ENCODE measurements at regions not wholly inside any gene's neighbourhood (a gene's known extent, or its start where the extent isn't known, plus 50 kb on each side); places are given as distances from the start of the nearest gene placed in this dataset.

DNA sequence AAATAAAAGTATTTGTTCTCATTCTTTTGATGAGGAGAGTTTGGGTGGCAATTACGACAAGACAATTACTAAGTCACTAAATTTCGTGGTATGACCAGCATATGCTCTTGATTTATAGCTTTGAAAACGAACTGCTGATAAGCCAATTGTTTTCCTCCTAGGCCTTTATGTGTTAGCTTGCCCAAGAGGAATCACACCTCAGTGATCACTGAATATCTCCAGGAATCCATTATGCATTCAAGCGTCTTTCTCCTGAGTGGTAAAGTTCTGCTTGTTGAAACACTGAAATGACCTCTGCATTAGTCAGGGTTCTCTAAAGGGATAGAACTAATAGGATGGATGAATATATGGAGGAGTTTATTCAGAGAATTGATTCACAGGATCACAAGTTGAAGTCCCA, 677.7 kb upstream of the MEF2C start:
- no peak for TF ChIP-seq PPARA (CRISPR knock-in tag; IDR thresholded peaks at IDR 0.05; ENCODE audit: borderline replicate concordance)
- no peak for TF ChIP-seq BACH2 (CRISPR knock-in tag; IDR thresholded peaks at IDR 0.05; ENCODE audit: borderline replicate concordance)
- no peak for TF ChIP-seq ARNTL (CRISPR knock-in tag; IDR thresholded peaks at IDR 0.05; ENCODE audit: borderline replicate concordance, low read depth)
- no peak for TF ChIP-seq OSR1 (CRISPR knock-in tag; IDR thresholded peaks at IDR 0.05)
- TF ChIP-seq, protein P1, sequence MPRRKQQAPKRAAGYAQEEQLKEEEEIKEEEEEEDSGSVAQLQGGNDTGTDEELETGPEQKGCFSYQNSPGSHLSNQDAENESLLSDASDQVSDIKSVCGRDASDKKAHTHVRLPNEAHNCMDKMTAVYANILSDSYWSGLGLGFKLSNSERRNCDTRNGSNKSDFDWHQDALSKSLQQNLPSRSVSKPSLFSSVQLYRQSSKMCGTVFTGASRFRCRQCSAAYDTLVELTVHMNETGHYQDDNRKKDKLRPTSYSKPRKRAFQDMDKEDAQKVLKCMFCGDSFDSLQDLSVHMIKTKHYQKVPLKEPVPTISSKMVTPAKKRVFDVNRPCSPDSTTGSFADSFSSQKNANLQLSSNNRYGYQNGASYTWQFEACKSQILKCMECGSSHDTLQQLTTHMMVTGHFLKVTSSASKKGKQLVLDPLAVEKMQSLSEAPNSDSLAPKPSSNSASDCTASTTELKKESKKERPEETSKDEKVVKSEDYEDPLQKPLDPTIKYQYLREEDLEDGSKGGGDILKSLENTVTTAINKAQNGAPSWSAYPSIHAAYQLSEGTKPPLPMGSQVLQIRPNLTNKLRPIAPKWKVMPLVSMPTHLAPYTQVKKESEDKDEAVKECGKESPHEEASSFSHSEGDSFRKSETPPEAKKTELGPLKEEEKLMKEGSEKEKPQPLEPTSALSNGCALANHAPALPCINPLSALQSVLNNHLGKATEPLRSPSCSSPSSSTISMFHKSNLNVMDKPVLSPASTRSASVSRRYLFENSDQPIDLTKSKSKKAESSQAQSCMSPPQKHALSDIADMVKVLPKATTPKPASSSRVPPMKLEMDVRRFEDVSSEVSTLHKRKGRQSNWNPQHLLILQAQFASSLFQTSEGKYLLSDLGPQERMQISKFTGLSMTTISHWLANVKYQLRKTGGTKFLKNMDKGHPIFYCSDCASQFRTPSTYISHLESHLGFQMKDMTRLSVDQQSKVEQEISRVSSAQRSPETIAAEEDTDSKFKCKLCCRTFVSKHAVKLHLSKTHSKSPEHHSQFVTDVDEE (CRISPR knock-in tag; IDR thresholded peaks at IDR 0.05) = no peak
- TF ChIP-seq PATZ1 (CRISPR knock-in tag; IDR thresholded peaks at IDR 0.05; ENCODE audit: borderline replicate concordance) = no peak
